H1 (cell line): ENCODE measurements at regions not wholly inside any gene's neighbourhood (a gene's known extent, or its start where the extent isn't known, plus 50 kb on each side); places are given as distances from the start of the nearest gene placed in this dataset.

Source experiments
- CREB1 ChIP-seq: IDR thresholded peaks from 2 replicates; pipeline ENCODE4 v1.6.1; 2012; ENCODE audit warnings: inconsistent platforms
- EP300 ChIP-seq, 2 experiments: IDR thresholded peaks; 1 replicate in 1 of 2; 2 replicates in 1 of 2; pipeline ENCODE4 v1.6.1; 2011 to 2012; ENCODE audit warnings: low read depth in 2 of 2, low read length in 2 of 2, mild to moderate bottlenecking in 2 of 2, borderline replicate concordance in 1 of 2, inconsistent platforms in 1 of 2, moderate library complexity in 1 of 2
- KDM5A ChIP-seq: fragments of 200-600 bp; IDR thresholded peaks from 2 replicates; pipeline ENCODE4 v1.7.1; 2012; ENCODE audit warnings: mild to moderate bottlenecking, low read length, inconsistent platforms, mixed read lengths
- RAD21 ChIP-seq, 2 experiments: IDR thresholded peaks in 1 of 2; conservative IDR thresholded peaks in 1 of 2; 2 replicates each; pipeline ENCODE4 v1.6.1; 2011; ENCODE audit warnings: low read depth in 2 of 2, low read length in 2 of 2, improper control_type of control experiment in 1 of 2, inconsistent platforms in 1 of 2, mild to moderate bottlenecking in 1 of 2, moderate library complexity in 1 of 2
- SIX5 ChIP-seq: IDR thresholded peaks from 2 replicates; pipeline ENCODE4 v1.6.1; 2011; ENCODE audit warnings: mild to moderate bottlenecking, low read depth, low read length
- SRF ChIP-seq: IDR thresholded peaks from 2 replicates; pipeline ENCODE4 v1.6.1; 2011; ENCODE audit warnings: mild to moderate bottlenecking, low read depth, low read length, moderate library complexity
- SUZ12 ChIP-seq: fragments of 200-600 bp; sonication (generic); IDR thresholded peaks from 2 replicates; pipeline ENCODE4 v1.6.1; 2012; ENCODE audit warnings: mild to moderate bottlenecking, inconsistent platforms, low read length, moderate library complexity, mixed read lengths
- TEAD4 ChIP-seq: IDR thresholded peaks from 2 replicates; pipeline ENCODE4 v1.6.1; 2012; ENCODE audit warnings: low read depth, low read length, inconsistent platforms, mixed read lengths
- ZNF274 ChIP-seq: IDR thresholded peaks from 2 replicates; pipeline ENCODE4 v1.7.0; 2012; ENCODE audit warnings: low read length, borderline replicate concordance; ENCODE audit errors: extremely low read depth
- TF ChIP-seq, protein P1 (sequence below): fragments of 300-600 bp; sonication (generic); IDR thresholded peaks from 2 replicates; pipeline ENCODE4 v1.7.1; 2012; ENCODE audit warnings: low read length, moderate library complexity, mild to moderate bottlenecking, inconsistent platforms; ENCODE audit not compliant: insufficient replicate concordance
- TF ChIP-seq, protein P2 (sequence below): IDR thresholded peaks from 2 replicates; pipeline ENCODE4 v1.6.1; 2012; ENCODE audit warnings: inconsistent platforms

DNA sequence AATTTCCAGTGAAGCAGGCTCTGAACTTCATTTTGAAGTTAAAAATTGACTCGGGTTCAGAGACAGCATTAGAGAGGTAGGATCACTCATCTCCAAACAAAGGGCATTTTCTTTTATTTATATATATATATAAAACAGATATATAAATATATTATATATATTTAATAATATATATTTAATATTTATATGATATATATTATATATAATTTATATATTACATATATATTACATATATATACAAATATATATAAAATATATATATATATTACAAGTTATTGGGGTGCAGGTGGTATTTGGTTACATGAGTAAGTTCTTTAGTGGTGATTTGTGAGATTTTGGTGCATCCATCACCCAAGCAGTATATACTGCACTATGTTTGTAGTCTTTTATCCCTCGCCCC, 320.8 kb downstream of the MAP2K6 start (continued):
- TF ChIP-seq, protein P1, sequence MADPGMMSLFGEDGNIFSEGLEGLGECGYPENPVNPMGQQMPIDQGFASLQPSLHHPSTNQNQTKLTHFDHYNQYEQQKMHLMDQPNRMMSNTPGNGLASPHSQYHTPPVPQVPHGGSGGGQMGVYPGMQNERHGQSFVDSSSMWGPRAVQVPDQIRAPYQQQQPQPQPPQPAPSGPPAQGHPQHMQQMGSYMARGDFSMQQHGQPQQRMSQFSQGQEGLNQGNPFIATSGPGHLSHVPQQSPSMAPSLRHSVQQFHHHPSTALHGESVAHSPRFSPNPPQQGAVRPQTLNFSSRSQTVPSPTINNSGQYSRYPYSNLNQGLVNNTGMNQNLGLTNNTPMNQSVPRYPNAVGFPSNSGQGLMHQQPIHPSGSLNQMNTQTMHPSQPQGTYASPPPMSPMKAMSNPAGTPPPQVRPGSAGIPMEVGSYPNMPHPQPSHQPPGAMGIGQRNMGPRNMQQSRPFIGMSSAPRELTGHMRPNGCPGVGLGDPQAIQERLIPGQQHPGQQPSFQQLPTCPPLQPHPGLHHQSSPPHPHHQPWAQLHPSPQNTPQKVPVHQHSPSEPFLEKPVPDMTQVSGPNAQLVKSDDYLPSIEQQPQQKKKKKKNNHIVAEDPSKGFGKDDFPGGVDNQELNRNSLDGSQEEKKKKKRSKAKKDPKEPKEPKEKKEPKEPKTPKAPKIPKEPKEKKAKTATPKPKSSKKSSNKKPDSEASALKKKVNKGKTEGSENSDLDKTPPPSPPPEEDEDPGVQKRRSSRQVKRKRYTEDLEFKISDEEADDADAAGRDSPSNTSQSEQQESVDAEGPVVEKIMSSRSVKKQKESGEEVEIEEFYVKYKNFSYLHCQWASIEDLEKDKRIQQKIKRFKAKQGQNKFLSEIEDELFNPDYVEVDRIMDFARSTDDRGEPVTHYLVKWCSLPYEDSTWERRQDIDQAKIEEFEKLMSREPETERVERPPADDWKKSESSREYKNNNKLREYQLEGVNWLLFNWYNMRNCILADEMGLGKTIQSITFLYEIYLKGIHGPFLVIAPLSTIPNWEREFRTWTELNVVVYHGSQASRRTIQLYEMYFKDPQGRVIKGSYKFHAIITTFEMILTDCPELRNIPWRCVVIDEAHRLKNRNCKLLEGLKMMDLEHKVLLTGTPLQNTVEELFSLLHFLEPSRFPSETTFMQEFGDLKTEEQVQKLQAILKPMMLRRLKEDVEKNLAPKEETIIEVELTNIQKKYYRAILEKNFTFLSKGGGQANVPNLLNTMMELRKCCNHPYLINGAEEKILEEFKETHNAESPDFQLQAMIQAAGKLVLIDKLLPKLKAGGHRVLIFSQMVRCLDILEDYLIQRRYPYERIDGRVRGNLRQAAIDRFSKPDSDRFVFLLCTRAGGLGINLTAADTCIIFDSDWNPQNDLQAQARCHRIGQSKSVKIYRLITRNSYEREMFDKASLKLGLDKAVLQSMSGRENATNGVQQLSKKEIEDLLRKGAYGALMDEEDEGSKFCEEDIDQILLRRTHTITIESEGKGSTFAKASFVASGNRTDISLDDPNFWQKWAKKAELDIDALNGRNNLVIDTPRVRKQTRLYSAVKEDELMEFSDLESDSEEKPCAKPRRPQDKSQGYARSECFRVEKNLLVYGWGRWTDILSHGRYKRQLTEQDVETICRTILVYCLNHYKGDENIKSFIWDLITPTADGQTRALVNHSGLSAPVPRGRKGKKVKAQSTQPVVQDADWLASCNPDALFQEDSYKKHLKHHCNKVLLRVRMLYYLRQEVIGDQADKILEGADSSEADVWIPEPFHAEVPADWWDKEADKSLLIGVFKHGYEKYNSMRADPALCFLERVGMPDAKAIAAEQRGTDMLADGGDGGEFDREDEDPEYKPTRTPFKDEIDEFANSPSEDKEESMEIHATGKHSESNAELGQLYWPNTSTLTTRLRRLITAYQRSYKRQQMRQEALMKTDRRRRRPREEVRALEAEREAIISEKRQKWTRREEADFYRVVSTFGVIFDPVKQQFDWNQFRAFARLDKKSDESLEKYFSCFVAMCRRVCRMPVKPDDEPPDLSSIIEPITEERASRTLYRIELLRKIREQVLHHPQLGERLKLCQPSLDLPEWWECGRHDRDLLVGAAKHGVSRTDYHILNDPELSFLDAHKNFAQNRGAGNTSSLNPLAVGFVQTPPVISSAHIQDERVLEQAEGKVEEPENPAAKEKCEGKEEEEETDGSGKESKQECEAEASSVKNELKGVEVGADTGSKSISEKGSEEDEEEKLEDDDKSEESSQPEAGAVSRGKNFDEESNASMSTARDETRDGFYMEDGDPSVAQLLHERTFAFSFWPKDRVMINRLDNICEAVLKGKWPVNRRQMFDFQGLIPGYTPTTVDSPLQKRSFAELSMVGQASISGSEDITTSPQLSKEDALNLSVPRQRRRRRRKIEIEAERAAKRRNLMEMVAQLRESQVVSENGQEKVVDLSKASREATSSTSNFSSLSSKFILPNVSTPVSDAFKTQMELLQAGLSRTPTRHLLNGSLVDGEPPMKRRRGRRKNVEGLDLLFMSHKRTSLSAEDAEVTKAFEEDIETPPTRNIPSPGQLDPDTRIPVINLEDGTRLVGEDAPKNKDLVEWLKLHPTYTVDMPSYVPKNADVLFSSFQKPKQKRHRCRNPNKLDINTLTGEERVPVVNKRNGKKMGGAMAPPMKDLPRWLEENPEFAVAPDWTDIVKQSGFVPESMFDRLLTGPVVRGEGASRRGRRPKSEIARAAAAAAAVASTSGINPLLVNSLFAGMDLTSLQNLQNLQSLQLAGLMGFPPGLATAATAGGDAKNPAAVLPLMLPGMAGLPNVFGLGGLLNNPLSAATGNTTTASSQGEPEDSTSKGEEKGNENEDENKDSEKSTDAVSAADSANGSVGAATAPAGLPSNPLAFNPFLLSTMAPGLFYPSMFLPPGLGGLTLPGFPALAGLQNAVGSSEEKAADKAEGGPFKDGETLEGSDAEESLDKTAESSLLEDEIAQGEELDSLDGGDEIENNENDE: no peak
- TF ChIP-seq EP300 (IDR thresholded peaks at IDR 0.05; ENCODE audit: borderline replicate concordance in 1 of 2, low read depth in 2 of 2, low read length in 2 of 2) (no peak), ZNF274 (no peak), SUZ12 (no peak), SIX5 (no peak), KDM5A (no peak), SRF (no peak), TEAD4 (no peak), CREB1 (no peak), RAD21 (IDR thresholded peaks at IDR 0.05 in 1 of 2, conservative IDR thresholded peaks at IDR 0.05 in 1 of 2; ENCODE audit: low read depth in 2 of 2, low read length in 2 of 2) (no peak)
- TF ChIP-seq, protein P2, sequence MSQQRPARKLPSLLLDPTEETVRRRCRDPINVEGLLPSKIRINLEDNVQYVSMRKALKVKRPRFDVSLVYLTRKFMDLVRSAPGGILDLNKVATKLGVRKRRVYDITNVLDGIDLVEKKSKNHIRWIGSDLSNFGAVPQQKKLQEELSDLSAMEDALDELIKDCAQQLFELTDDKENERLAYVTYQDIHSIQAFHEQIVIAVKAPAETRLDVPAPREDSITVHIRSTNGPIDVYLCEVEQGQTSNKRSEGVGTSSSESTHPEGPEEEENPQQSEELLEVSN: no peak
